ENCODE measurements at regions not wholly inside any gene's neighbourhood (a gene's known extent, or its start where the extent isn't known, plus 50 kb on each side); places are given as distances from the start of the nearest gene placed in this dataset.
"Not testable (repeated sequence)": the region's sequence is repeated elsewhere in the genome, so short reads cannot be mapped to it uniquely, and the experiment has no call there.

- not testable (repeated sequence) for TF ChIP-seq MAX (IDR thresholded peaks at IDR 0.05); REST (IDR thresholded peaks at IDR 0.05); CTCF (IDR thresholded peaks at IDR 0.05; ENCODE audit: low read depth, low read length, missing input control); JUND (IDR thresholded peaks at IDR 0.05)
These were observed 95.6 kb downstream of the NXNL2 start for GRCh38 chr9:88630574-88630973.

Measured in liver (tissue), 3 donors.